Liver (tissue), 8 donors: ENCODE measurements at regions not wholly inside any gene's neighbourhood (a gene's known extent, or its start where the extent isn't known, plus 50 kb on each side); places are given as distances from the start of the nearest gene placed in this dataset.

Experiments used
- DNase-seq: peaks from one replicate; pipeline ENCODE4 v3.0.0-alpha.2; 2017; ENCODE audit warnings: low spot score
- H3K27ac ChIP-seq, 2 donors: one replicate each; pipeline ENCODE4 v1.7.0; 2013; ENCODE audit warnings: inconsistent platforms in 2 of 2, low read length in 2 of 2, control low read depth in 1 of 2, low read depth in 1 of 2, mild to moderate bottlenecking in 1 of 2
- H3K27me3 ChIP-seq, 4 donors: one replicate each; pipeline versions ENCODE4 v1.6.1 to v1.7.0; 2013; ENCODE audit warnings: low read length in 3 of 4, inconsistent platforms in 1 of 4, mild to moderate bottlenecking in 1 of 4, moderate library complexity in 1 of 4; ENCODE audit not compliant: control insufficient read depth in 4 of 4, insufficient read depth in 4 of 4
- H3K36me3 ChIP-seq, 4 donors: one replicate each; pipeline versions ENCODE4 v1.6.1 to v1.7.0; 2013; ENCODE audit warnings: low read length in 3 of 4, mild to moderate bottlenecking in 3 of 4, low read depth in 1 of 4, moderate library complexity in 1 of 4; ENCODE audit not compliant: control insufficient read depth in 4 of 4, insufficient read depth in 3 of 4
- H3K4me1 ChIP-seq, 4 donors: one replicate each; pipeline versions ENCODE4 v1.6.1 to v1.7.0; 2013; ENCODE audit warnings: low read length in 3 of 4, mild to moderate bottlenecking in 3 of 4, moderate library complexity in 1 of 4; ENCODE audit not compliant: control insufficient read depth in 4 of 4, insufficient read depth in 4 of 4
- H3K4me3 ChIP-seq, 3 donors: one replicate each; pipeline versions ENCODE4 v1.6.1 to v1.7.0; 2013; ENCODE audit warnings: low read length in 3 of 3, control low read depth in 1 of 3, low read depth in 1 of 3, mild to moderate bottlenecking in 1 of 3
- H3K9ac ChIP-seq, 2 donors: one replicate each; pipeline ENCODE4 v1.7.0; 2013; ENCODE audit warnings: low read length in 2 of 2, mild to moderate bottlenecking in 2 of 2, moderate library complexity in 2 of 2, control low read depth in 1 of 2, low read depth in 1 of 2
- H3K9me3 ChIP-seq, 4 donors: one replicate each; pipeline versions ENCODE4 v1.6.1 to v1.7.0; 2013; ENCODE audit warnings: low read length in 3 of 4; ENCODE audit not compliant: control insufficient read depth in 4 of 4
- EGR1 ChIP-seq, 2 donors: IDR thresholded peaks; 2 replicates each; pipeline ENCODE4 v1.6.1; 2016 to 2018; ENCODE audit warnings: antibody characterized with exemption in 2 of 2, low read depth in 2 of 2
- FOXA1 ChIP-seq: IDR thresholded peaks from 2 replicates; pipeline ENCODE4 v1.6.1; 2016; ENCODE audit warnings: antibody characterized with exemption
- FOXA2 ChIP-seq: IDR thresholded peaks from 2 replicates; pipeline ENCODE4 v1.6.1; 2016; ENCODE audit warnings: antibody characterized with exemption
- GABPA ChIP-seq, 2 donors: IDR thresholded peaks in 1 of 2; conservative IDR thresholded peaks in 1 of 2; 2 replicates each; pipeline ENCODE4 v1.6.1; 2016; ENCODE audit warnings: antibody characterized with exemption in 2 of 2, mild to moderate bottlenecking in 1 of 2, moderate library complexity in 1 of 2
- HNF4G ChIP-seq: IDR thresholded peaks from 2 replicates; pipeline ENCODE4 v1.6.1; 2016; ENCODE audit warnings: antibody characterized with exemption
- JUND ChIP-seq, 2 donors: IDR thresholded peaks; 2 replicates each; pipeline ENCODE4 v1.6.1; 2016; ENCODE audit warnings: antibody characterized with exemption in 2 of 2
- NR2F2 ChIP-seq: IDR thresholded peaks from 2 replicates; pipeline ENCODE4 v1.6.1; 2016; ENCODE audit warnings: antibody characterized with exemption
- RAD21 ChIP-seq, 2 donors: IDR thresholded peaks; 2 replicates each; pipeline ENCODE4 v1.6.1; 2016; ENCODE audit warnings: antibody characterized with exemption in 2 of 2, mild to moderate bottlenecking in 2 of 2
- REST ChIP-seq: IDR thresholded peaks from 2 replicates; pipeline ENCODE4 v1.6.1; 2016; ENCODE audit warnings: antibody characterized with exemption, mild to moderate bottlenecking
- RXRA ChIP-seq, 2 donors: IDR thresholded peaks; 2 replicates each; pipeline ENCODE4 v1.6.1; 2017 to 2018; ENCODE audit warnings: antibody characterized with exemption in 2 of 2, mild to moderate bottlenecking in 1 of 2
- WGBS: extraction: QIAGEN DNeasy Blood & Tissue Kit; methylation state at CpG from one replicate; pipeline ENCODE4 v1.1.7; 2013; 5-methylcytosine and 5-hydroxymethylcytosine counted together
- TF ChIP-seq, protein P1 (sequence below): fragments of 150-350 bp; IDR thresholded peaks from 2 replicates; pipeline ENCODE4 v1.5.1; 2017; ENCODE audit warnings: improper control_type of control experiment, low read depth, low read length; ENCODE audit not compliant: missing input control
- TF ChIP-seq, protein P2 (sequence below): IDR thresholded peaks from 2 replicates; pipeline ENCODE4 v1.6.1; 2016; ENCODE audit warnings: antibody characterized with exemption
- TF ChIP-seq, protein P3 (sequence below): IDR thresholded peaks from 2 replicates; pipeline ENCODE4 v1.6.1; 2016; ENCODE audit warnings: antibody characterized with exemption
- donor health status: healthy.
- donor health status: healthy.
- donor health status: healthy.
- donor health status: healthy.
- donor health status: healthy.

DNA sequence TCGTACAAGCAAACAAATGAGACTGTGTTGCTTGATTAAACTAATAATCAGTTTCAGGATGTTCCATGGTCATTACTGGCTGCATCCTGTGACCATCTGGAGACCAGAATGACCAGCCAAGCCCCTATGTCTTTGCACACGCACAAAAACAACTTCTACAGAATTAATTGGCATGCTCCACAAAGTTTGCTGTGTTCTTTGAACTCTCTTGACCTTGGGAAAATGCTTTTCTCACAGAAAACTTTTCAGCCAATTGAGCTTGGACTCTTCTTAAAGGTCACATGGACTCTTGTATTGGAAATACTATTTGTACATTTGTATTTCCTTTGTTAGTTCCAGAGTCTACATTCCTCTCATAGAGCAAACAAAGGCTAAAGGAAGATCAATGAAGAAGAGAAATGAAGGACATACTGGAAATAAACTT lies 147.8 kb downstream of the ARRDC3 start (continued):
- TF ChIP-seq, protein P1, sequence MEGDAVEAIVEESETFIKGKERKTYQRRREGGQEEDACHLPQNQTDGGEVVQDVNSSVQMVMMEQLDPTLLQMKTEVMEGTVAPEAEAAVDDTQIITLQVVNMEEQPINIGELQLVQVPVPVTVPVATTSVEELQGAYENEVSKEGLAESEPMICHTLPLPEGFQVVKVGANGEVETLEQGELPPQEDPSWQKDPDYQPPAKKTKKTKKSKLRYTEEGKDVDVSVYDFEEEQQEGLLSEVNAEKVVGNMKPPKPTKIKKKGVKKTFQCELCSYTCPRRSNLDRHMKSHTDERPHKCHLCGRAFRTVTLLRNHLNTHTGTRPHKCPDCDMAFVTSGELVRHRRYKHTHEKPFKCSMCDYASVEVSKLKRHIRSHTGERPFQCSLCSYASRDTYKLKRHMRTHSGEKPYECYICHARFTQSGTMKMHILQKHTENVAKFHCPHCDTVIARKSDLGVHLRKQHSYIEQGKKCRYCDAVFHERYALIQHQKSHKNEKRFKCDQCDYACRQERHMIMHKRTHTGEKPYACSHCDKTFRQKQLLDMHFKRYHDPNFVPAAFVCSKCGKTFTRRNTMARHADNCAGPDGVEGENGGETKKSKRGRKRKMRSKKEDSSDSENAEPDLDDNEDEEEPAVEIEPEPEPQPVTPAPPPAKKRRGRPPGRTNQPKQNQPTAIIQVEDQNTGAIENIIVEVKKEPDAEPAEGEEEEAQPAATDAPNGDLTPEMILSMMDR, result no peak
- TF ChIP-seq GABPA (IDR thresholded peaks at IDR 0.05 in 1 of 2, conservative IDR thresholded peaks at IDR 0.05 in 1 of 2) (no peak), EGR1 (IDR thresholded peaks at IDR 0.05; ENCODE audit: low read depth in 2 of 2) (no peak)

GRCh38 chr5:91232523-91232922 lies 150.6 kb downstream of the ARRDC3 start:
- WGBS, result 75% methylated on average over 3 of the region's 3 CpGs
- no peak overlapping the region for H3K27ac ChIP-seq
- no peak overlapping the region for H3K9ac ChIP-seq
- H3K36me3 ChIP-seq, result no peaks in the 10 kb centered on the region
- no peak for DNase-seq
- no peak overlapping the region for H3K4me3 ChIP-seq
- peaks cover 0 to 8% (median under 1%) of the 10 kb centered on the region in 4 donors for H3K4me1 ChIP-seq
- no peak for TF ChIP-seq JUND (IDR thresholded peaks at IDR 0.05)
- no peak for TF ChIP-seq FOXA1
- no peak for TF ChIP-seq HNF4G
- TF ChIP-seq, protein P2, sequence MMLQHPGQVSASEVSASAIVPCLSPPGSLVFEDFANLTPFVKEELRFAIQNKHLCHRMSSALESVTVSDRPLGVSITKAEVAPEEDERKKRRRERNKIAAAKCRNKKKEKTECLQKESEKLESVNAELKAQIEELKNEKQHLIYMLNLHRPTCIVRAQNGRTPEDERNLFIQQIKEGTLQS, result no peak
- no peak for TF ChIP-seq FOXA2
- TF ChIP-seq GABPA (IDR thresholded peaks at IDR 0.05 in 1 of 2, conservative IDR thresholded peaks at IDR 0.05 in 1 of 2), result no peak
- TF ChIP-seq, protein P1, result no peak
- TF ChIP-seq REST, result no peak
- TF ChIP-seq, protein P3, sequence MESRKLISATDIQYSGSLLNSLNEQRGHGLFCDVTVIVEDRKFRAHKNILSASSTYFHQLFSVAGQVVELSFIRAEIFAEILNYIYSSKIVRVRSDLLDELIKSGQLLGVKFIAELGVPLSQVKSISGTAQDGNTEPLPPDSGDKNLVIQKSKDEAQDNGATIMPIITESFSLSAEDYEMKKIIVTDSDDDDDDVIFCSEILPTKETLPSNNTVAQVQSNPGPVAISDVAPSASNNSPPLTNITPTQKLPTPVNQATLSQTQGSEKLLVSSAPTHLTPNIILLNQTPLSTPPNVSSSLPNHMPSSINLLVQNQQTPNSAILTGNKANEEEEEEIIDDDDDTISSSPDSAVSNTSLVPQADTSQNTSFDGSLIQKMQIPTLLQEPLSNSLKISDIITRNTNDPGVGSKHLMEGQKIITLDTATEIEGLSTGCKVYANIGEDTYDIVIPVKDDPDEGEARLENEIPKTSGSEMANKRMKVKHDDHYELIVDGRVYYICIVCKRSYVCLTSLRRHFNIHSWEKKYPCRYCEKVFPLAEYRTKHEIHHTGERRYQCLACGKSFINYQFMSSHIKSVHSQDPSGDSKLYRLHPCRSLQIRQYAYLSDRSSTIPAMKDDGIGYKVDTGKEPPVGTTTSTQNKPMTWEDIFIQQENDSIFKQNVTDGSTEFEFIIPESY, result no peak
- TF ChIP-seq RXRA (IDR thresholded peaks at IDR 0.05), result no peak
- TF ChIP-seq NR2F2, result no peak
- TF ChIP-seq EGR1 (IDR thresholded peaks at IDR 0.05; ENCODE audit: low read depth in 2 of 2), result no peak
- no peak for TF ChIP-seq RAD21 (IDR thresholded peaks at IDR 0.05)
- no peaks in the 10 kb centered on the region for H3K27me3 ChIP-seq
- H3K9me3 ChIP-seq, result peaks cover 0 to 2% (median 0%) of the 10 kb centered on the region in 4 donors
